ENCODE measurements at regions not wholly inside any gene's neighbourhood (a gene's known extent, or its start where the extent isn't known, plus 50 kb on each side); places are given as distances from the start of the nearest gene placed in this dataset.

- no peaks in the 10 kb centered on the region for H3K27me3 ChIP-seq (ENCODE audit: control insufficient read depth in 2 of 2, insufficient read depth in 2 of 2, low read length in 2 of 2)
Observed at GRCh38 chr14:51145246-51145645, 50.3 kb upstream of the TRIM9 start.

GRCh38 chr14:51147183-51147582 is 52.3 kb upstream of the TRIM9 start:
- Histone ChIP-seq H3K4me1 (ENCODE audit: control insufficient read depth in 2 of 2, insufficient read depth in 2 of 2, low read length in 2 of 2) (no peaks in the 10 kb centered on the region), H3K27me3 (ENCODE audit: control insufficient read depth in 2 of 2, insufficient read depth in 2 of 2, low read length in 2 of 2) (no peaks in the 10 kb centered on the region), H3K9ac (ENCODE audit: low read depth in 1 of 2, low read length in 2 of 2) (no peak overlapping the region), H3K36me3 (ENCODE audit: control insufficient read depth in 2 of 2, insufficient read depth in 2 of 2, low read length in 2 of 2) (no peaks in the 10 kb centered on the region), H3K9me3 (ENCODE audit: control insufficient read depth in 2 of 2, low read length in 2 of 2) (no peaks in the 10 kb centered on the region), H3K27ac (ENCODE audit: low read depth in 2 of 2, low read length in 2 of 2) (no peak overlapping the region), H3K4me3 (ENCODE audit: low read length in 2 of 2) (no peak overlapping the region)

More at GRCh38 chr14:51145246-51145645, 50.3 kb upstream of the TRIM9 start:
- no peak overlapping the region for H3K4me3 ChIP-seq (ENCODE audit: low read length in 2 of 2)
- no peak overlapping the region for H3K9ac ChIP-seq (ENCODE audit: low read depth in 1 of 2, low read length in 2 of 2)
- H3K27ac ChIP-seq (ENCODE audit: low read depth in 2 of 2, low read length in 2 of 2): no peak overlapping the region
- no peaks in the 10 kb centered on the region for H3K4me1 ChIP-seq (ENCODE audit: control insufficient read depth in 2 of 2, insufficient read depth in 2 of 2, low read length in 2 of 2)
- H3K9me3 ChIP-seq (ENCODE audit: control insufficient read depth in 2 of 2, low read length in 2 of 2): no peaks in the 10 kb centered on the region
- no peaks in the 10 kb centered on the region for H3K36me3 ChIP-seq (ENCODE audit: control insufficient read depth in 2 of 2, insufficient read depth in 2 of 2, low read length in 2 of 2)

- Histone ChIP-seq H3K27me3 (ENCODE audit: control insufficient read depth in 2 of 2, insufficient read depth in 2 of 2, low read length in 2 of 2) (no peaks in the 10 kb centered on the region), H3K9me3 (ENCODE audit: control insufficient read depth in 2 of 2, low read length in 2 of 2) (no peaks in the 10 kb centered on the region), H3K9ac (ENCODE audit: low read depth in 1 of 2, low read length in 2 of 2) (no peak overlapping the region), H3K27ac (ENCODE audit: low read depth in 2 of 2, low read length in 2 of 2) (no peak overlapping the region), H3K4me1 (ENCODE audit: control insufficient read depth in 2 of 2, insufficient read depth in 2 of 2, low read length in 2 of 2) (no peaks in the 10 kb centered on the region), H3K36me3 (ENCODE audit: control insufficient read depth in 2 of 2, insufficient read depth in 2 of 2, low read length in 2 of 2) (no peaks in the 10 kb centered on the region), H3K4me3 (ENCODE audit: low read length in 2 of 2) (no peak overlapping the region)
Observed at GRCh38 chr14:51155326-51155725, 60.4 kb upstream of the TRIM9 start.

- Histone ChIP-seq H3K9me3 (ENCODE audit: control insufficient read depth in 2 of 2, low read length in 2 of 2) (no peaks in the 10 kb centered on the region), H3K27ac (ENCODE audit: low read depth in 2 of 2, low read length in 2 of 2) (no peak overlapping the region), H3K4me1 (ENCODE audit: control insufficient read depth in 2 of 2, insufficient read depth in 2 of 2, low read length in 2 of 2) (no peaks in the 10 kb centered on the region), H3K9ac (ENCODE audit: low read depth in 1 of 2, low read length in 2 of 2) (no peak overlapping the region), H3K36me3 (ENCODE audit: control insufficient read depth in 2 of 2, insufficient read depth in 2 of 2, low read length in 2 of 2) (no peaks in the 10 kb centered on the region), H3K27me3 (ENCODE audit: control insufficient read depth in 2 of 2, insufficient read depth in 2 of 2, low read length in 2 of 2) (no peaks in the 10 kb centered on the region), H3K4me3 (ENCODE audit: low read length in 2 of 2) (no peak overlapping the region)
Observed at GRCh38 chr14:51157012-51157411, 62.1 kb upstream of the TRIM9 start.

- Histone ChIP-seq H3K9ac (ENCODE audit: low read depth in 1 of 2, low read length in 2 of 2) (no peak overlapping the region), H3K4me3 (ENCODE audit: low read length in 2 of 2) (no peak overlapping the region), H3K4me1 (ENCODE audit: control insufficient read depth in 2 of 2, insufficient read depth in 2 of 2, low read length in 2 of 2) (no peaks in the 10 kb centered on the region), H3K27ac (ENCODE audit: low read depth in 2 of 2, low read length in 2 of 2) (no peak overlapping the region), H3K36me3 (ENCODE audit: control insufficient read depth in 2 of 2, insufficient read depth in 2 of 2, low read length in 2 of 2) (no peaks in the 10 kb centered on the region), H3K27me3 (ENCODE audit: control insufficient read depth in 2 of 2, insufficient read depth in 2 of 2, low read length in 2 of 2) (no peaks in the 10 kb centered on the region), H3K9me3 (ENCODE audit: control insufficient read depth in 2 of 2, low read length in 2 of 2) (no peaks in the 10 kb centered on the region)
Observed at GRCh38 chr14:51160871-51161270, 66.0 kb upstream of the TRIM9 start.

- Histone ChIP-seq H3K36me3 (ENCODE audit: control insufficient read depth in 2 of 2, insufficient read depth in 2 of 2, low read length in 2 of 2) (no peaks in the 10 kb centered on the region), H3K4me1 (ENCODE audit: control insufficient read depth in 2 of 2, insufficient read depth in 2 of 2, low read length in 2 of 2) (no peaks in the 10 kb centered on the region), H3K4me3 (ENCODE audit: low read length in 2 of 2) (no peak overlapping the region), H3K9me3 (ENCODE audit: control insufficient read depth in 2 of 2, low read length in 2 of 2) (no peaks in the 10 kb centered on the region), H3K27ac (ENCODE audit: low read depth in 2 of 2, low read length in 2 of 2) (no peak overlapping the region), H3K9ac (ENCODE audit: low read depth in 1 of 2, low read length in 2 of 2) (no peak overlapping the region), H3K27me3 (ENCODE audit: control insufficient read depth in 2 of 2, insufficient read depth in 2 of 2, low read length in 2 of 2) (no peaks in the 10 kb centered on the region)
Observed at GRCh38 chr14:51165415-51165814, 70.5 kb upstream of the TRIM9 start.

GRCh38 chr14:51167587-51168214 is 72.3 kb upstream of the TMX1 start:
- Histone ChIP-seq H3K9me3 (ENCODE audit: control insufficient read depth in 2 of 2, low read length in 2 of 2) (no peaks in the 10 kb centered on the region), H3K4me3 (ENCODE audit: low read length in 2 of 2) (no peak overlapping the region), H3K27me3 (ENCODE audit: control insufficient read depth in 2 of 2, insufficient read depth in 2 of 2, low read length in 2 of 2) (no peaks in the 10 kb centered on the region), H3K27ac (ENCODE audit: low read depth in 2 of 2, low read length in 2 of 2) (peak overlapping the region in 1 of 2 donors; percentile 9), H3K9ac (ENCODE audit: low read depth in 1 of 2, low read length in 2 of 2) (no peak overlapping the region), H3K36me3 (ENCODE audit: control insufficient read depth in 2 of 2, insufficient read depth in 2 of 2, low read length in 2 of 2) (no peaks in the 10 kb centered on the region), H3K4me1 (ENCODE audit: control insufficient read depth in 2 of 2, insufficient read depth in 2 of 2, low read length in 2 of 2) (no peaks in the 10 kb centered on the region)

GRCh38 chr14:51168215-51168613 is 71.8 kb upstream of the TMX1 start:
- H3K27ac ChIP-seq (ENCODE audit: low read depth in 2 of 2, low read length in 2 of 2): peak overlapping the region in 1 of 2 donors; percentile 9
- no peaks in the 10 kb centered on the region for H3K9me3 ChIP-seq (ENCODE audit: control insufficient read depth in 2 of 2, low read length in 2 of 2)
- H3K9ac ChIP-seq (ENCODE audit: low read depth in 1 of 2, low read length in 2 of 2): no peak overlapping the region
- no peaks in the 10 kb centered on the region for H3K36me3 ChIP-seq (ENCODE audit: control insufficient read depth in 2 of 2, insufficient read depth in 2 of 2, low read length in 2 of 2)
- no peaks in the 10 kb centered on the region for H3K4me1 ChIP-seq (ENCODE audit: control insufficient read depth in 2 of 2, insufficient read depth in 2 of 2, low read length in 2 of 2)
- H3K4me3 ChIP-seq (ENCODE audit: low read length in 2 of 2): no peak overlapping the region
- no peaks in the 10 kb centered on the region for H3K27me3 ChIP-seq (ENCODE audit: control insufficient read depth in 2 of 2, insufficient read depth in 2 of 2, low read length in 2 of 2)

- H3K9me3 ChIP-seq (ENCODE audit: control insufficient read depth in 2 of 2, low read length in 2 of 2): no peaks in the 10 kb centered on the region
- H3K4me3 ChIP-seq (ENCODE audit: low read length in 2 of 2): no peak overlapping the region
- H3K36me3 ChIP-seq (ENCODE audit: control insufficient read depth in 2 of 2, insufficient read depth in 2 of 2, low read length in 2 of 2): no peaks in the 10 kb centered on the region
- H3K9ac ChIP-seq (ENCODE audit: low read depth in 1 of 2, low read length in 2 of 2): no peak overlapping the region
- no peaks in the 10 kb centered on the region for H3K27me3 ChIP-seq (ENCODE audit: control insufficient read depth in 2 of 2, insufficient read depth in 2 of 2, low read length in 2 of 2)
- H3K4me1 ChIP-seq (ENCODE audit: control insufficient read depth in 2 of 2, insufficient read depth in 2 of 2, low read length in 2 of 2): no peaks in the 10 kb centered on the region
- H3K27ac ChIP-seq (ENCODE audit: low read depth in 2 of 2, low read length in 2 of 2): no peak overlapping the region
Observed at GRCh38 chr14:51173863-51174262, 66.2 kb upstream of the TMX1 start.

- no peaks in the 10 kb centered on the region for H3K36me3 ChIP-seq (ENCODE audit: control insufficient read depth in 2 of 2, insufficient read depth in 2 of 2, low read length in 2 of 2)
- H3K4me1 ChIP-seq (ENCODE audit: control insufficient read depth in 2 of 2, insufficient read depth in 2 of 2, low read length in 2 of 2): no peaks in the 10 kb centered on the region
- H3K9me3 ChIP-seq (ENCODE audit: control insufficient read depth in 2 of 2, low read length in 2 of 2): no peaks in the 10 kb centered on the region
- H3K27me3 ChIP-seq (ENCODE audit: control insufficient read depth in 2 of 2, insufficient read depth in 2 of 2, low read length in 2 of 2): no peaks in the 10 kb centered on the region
- no peak overlapping the region for H3K4me3 ChIP-seq (ENCODE audit: low read length in 2 of 2)
- H3K27ac ChIP-seq (ENCODE audit: low read depth in 2 of 2, low read length in 2 of 2): no peak overlapping the region
- H3K9ac ChIP-seq (ENCODE audit: low read depth in 1 of 2, low read length in 2 of 2): no peak overlapping the region
Observed at GRCh38 chr14:51176839-51177238, 63.2 kb upstream of the TMX1 start.

- H3K9me3 ChIP-seq (ENCODE audit: control insufficient read depth in 2 of 2, low read length in 2 of 2): no peaks in the 10 kb centered on the region
- H3K27ac ChIP-seq (ENCODE audit: low read depth in 2 of 2, low read length in 2 of 2): no peak overlapping the region
- H3K9ac ChIP-seq (ENCODE audit: low read depth in 1 of 2, low read length in 2 of 2): no peak overlapping the region
- no peaks in the 10 kb centered on the region for H3K36me3 ChIP-seq (ENCODE audit: control insufficient read depth in 2 of 2, insufficient read depth in 2 of 2, low read length in 2 of 2)
- no peaks in the 10 kb centered on the region for H3K27me3 ChIP-seq (ENCODE audit: control insufficient read depth in 2 of 2, insufficient read depth in 2 of 2, low read length in 2 of 2)
- H3K4me1 ChIP-seq (ENCODE audit: control insufficient read depth in 2 of 2, insufficient read depth in 2 of 2, low read length in 2 of 2): no peaks in the 10 kb centered on the region
- no peak overlapping the region for H3K4me3 ChIP-seq (ENCODE audit: low read length in 2 of 2)
Observed at GRCh38 chr14:51180577-51180976, 59.5 kb upstream of the TMX1 start.

All from mucosa of rectum (tissue), 2 donors.